ENCODE measurements at regions not wholly inside any gene's neighbourhood (a gene's known extent, or its start where the extent isn't known, plus 50 kb on each side); places are given as distances from the start of the nearest gene placed in this dataset.
"Not testable (repeated sequence)": the region's sequence is repeated elsewhere in the genome, so short reads cannot be mapped to it uniquely, and the experiment has no call there.

- no peak for TF ChIP-seq CTCF (IDR thresholded peaks at IDR 0.05; ENCODE audit: control extremely low read depth, extremely low read depth, low read depth, missing control alignments)
- DNase-seq (ENCODE audit: extremely low spot score) = no peak
- CTCF ChIA-PET = interaction anchor here (1.6 kb wide), 1 partner anchor 12 kb away, joined by 3 read pairs; no protein-coding TSS in a partner anchor
- POLR2A ChIA-PET = no interaction called here
These were observed 143.0 kb upstream of the ANKRD55 start for GRCh38 chr5:56376128-56376527.

GRCh38 chr5:56375011-56375410 is 141.9 kb upstream of the ANKRD55 start:
- DNase-seq (ENCODE audit: extremely low spot score) = no peak
- ChIA-PET POLR2A (no interaction called here), CTCF (interaction anchor here (1.6 to 1.8 kb wide), 2 partner anchors 9 to 10 kb away, joined by 3 to 4 read pairs; no protein-coding TSS in a partner anchor)
- no peak for TF ChIP-seq CTCF (IDR thresholded peaks at IDR 0.05; ENCODE audit: control extremely low read depth, extremely low read depth, low read depth, missing control alignments)

- POLR2A ChIA-PET; DNase-seq (ENCODE audit: extremely low spot score); CTCF ChIA-PET: not testable (repeated sequence)
These were observed 139.4 kb upstream of the ANKRD55 start for GRCh38 chr5:56372491-56372890.

- no peak for DNase-seq (ENCODE audit: extremely low spot score)
- CTCF ChIA-PET = no interaction called here
These were observed 136.3 kb upstream of the ANKRD55 start for GRCh38 chr5:56369361-56369811.

GRCh38 chr5:56367748-56368147 is 134.6 kb upstream of the ANKRD55 start:
- DNase-seq (ENCODE audit: extremely low spot score) = no peak
- POLR2A ChIA-PET = no interaction called here
- no peak for TF ChIP-seq CTCF (IDR thresholded peaks at IDR 0.05; ENCODE audit: control extremely low read depth, extremely low read depth, low read depth, missing control alignments)
- CTCF ChIA-PET = no interaction called here

More at GRCh38 chr5:56369361-56369811, 136.3 kb upstream of the ANKRD55 start:
- POLR2A ChIA-PET = no interaction called here
- no peak for TF ChIP-seq CTCF (IDR thresholded peaks at IDR 0.05; ENCODE audit: control extremely low read depth, extremely low read depth, low read depth, missing control alignments)

- TF ChIP-seq CTCF (IDR thresholded peaks at IDR 0.05; ENCODE audit: control extremely low read depth, extremely low read depth, low read depth, missing control alignments) = no peak
- POLR2A ChIA-PET = no interaction called here
- CTCF ChIA-PET = no interaction called here
- DNase-seq (ENCODE audit: extremely low spot score) = no peak
These were observed 133.9 kb upstream of the ANKRD55 start for GRCh38 chr5:56366986-56367385.

- no peak for TF ChIP-seq CTCF (IDR thresholded peaks at IDR 0.05; ENCODE audit: control extremely low read depth, extremely low read depth, low read depth, missing control alignments)
- no peak for DNase-seq (ENCODE audit: extremely low spot score)
- CTCF ChIA-PET = interaction anchor here (0.7 kb wide), 1 partner anchor 21 kb away, joined by 3 read pairs; no protein-coding TSS in a partner anchor
- POLR2A ChIA-PET = interaction anchor here (0.6 kb wide), 1 partner anchor 336 kb away, joined by 3 read pairs; no protein-coding TSS in a partner anchor
These were observed 128.3 kb upstream of the ANKRD55 start for GRCh38 chr5:56361398-56361797.

All from GM10248 (cell line).